DMS79 (cell line): ENCODE measurements at regions not wholly inside any gene's neighbourhood (a gene's known extent, or its start where the extent isn't known, plus 50 kb on each side); places are given as distances from the start of the nearest gene placed in this dataset.
"Not testable (repeated sequence)": the region's sequence is repeated elsewhere in the genome, so short reads cannot be mapped to it uniquely, and the experiment has no call there.

Experiments used
- DNase-seq: peaks from one replicate; lab custom pipeline; 2025; lab: John Stamatoyannopoulos, UW

- DNase-seq = no peak
Measured at GRCh38 chr5:91494447-91494996, 111.4 kb upstream of the ARRDC3 start.

- no peak for DNase-seq
Measured at GRCh38 chr5:91493086-91493485, 110.0 kb upstream of the ARRDC3 start.

- no peak for DNase-seq
Measured at GRCh38 chr5:91491229-91491628, 108.1 kb upstream of the ARRDC3 start.

DNA sequence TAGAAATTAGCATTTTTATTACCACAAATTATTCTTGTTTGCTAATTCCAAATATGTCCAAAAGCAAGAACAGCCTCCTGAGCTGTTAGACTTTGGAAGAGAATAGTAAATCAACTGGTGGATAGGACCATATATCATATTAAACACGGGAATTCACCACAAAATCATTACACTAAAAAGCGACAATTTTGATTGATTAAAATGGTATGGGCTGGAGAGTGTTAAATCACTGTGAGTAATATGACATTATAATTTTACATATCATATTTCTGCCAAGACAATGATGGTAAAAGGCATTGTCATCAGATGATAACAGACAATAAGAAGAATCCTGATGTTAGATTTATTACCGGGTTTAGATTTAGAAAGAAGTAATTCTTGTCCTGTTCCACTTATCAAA is 107.2 kb upstream of the ARRDC3 start:
- DNase-seq = no peak

DNA sequence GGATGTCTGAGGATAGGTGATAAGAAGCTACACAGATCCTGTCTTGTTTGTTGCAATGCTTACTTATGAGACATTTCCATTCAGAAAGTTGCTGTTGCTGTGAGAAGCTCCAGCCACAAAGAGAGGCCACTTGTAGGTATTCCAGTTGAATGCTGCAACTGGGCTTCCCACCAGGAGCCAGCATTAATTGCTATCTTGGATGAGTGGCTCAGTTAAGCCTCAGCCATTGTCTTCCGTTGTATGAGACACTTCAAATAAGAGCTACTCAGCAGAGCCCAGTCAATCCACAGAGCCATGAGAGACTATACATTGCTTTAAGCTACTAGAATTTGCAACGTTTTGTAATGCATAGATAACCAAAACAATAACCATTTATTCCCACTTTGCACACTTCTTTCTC is 104.3 kb upstream of the ARRDC3 start:
- DNase-seq = peak; percentile 3

- no peak for DNase-seq
Measured at GRCh38 chr5:91486638-91487037, 103.5 kb upstream of the ARRDC3 start.

GRCh38 chr5:91484662-91485061 is 101.5 kb upstream of the ARRDC3 start:
- DNase-seq = no peak

GRCh38 chr5:91479376-91479775 is 96.3 kb upstream of the ARRDC3 start:
- not testable (repeated sequence) for DNase-seq

GRCh38 chr5:91478096-91478495 is 95.0 kb upstream of the ARRDC3 start:
- DNase-seq = no peak

DNA sequence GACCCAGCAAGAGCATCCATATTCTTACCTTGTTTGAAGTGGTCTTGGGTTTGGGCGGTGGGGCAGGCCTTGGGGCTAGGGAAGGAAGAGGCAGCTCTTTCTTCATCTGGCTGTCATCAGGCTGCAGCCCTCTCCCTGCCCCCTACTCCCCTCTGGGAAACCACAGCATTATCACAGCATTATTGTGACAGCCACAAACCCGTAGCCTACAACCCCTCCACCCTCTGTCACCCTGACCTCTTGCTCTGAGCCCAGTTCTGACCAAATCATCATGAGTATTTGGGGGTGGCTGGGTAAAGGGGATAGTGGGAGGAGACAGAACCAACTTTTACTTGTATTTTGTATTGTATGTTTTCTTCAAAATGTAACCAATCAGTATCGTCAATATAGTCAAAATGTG is 94.3 kb upstream of the ARRDC3 start:
- DNase-seq = no peak

- no peak for DNase-seq
Measured at GRCh38 chr5:91474201-91474600, 91.1 kb upstream of the ARRDC3 start.

- no peak for DNase-seq
Measured at GRCh38 chr5:91472631-91473030, 89.5 kb upstream of the ARRDC3 start.

DNA sequence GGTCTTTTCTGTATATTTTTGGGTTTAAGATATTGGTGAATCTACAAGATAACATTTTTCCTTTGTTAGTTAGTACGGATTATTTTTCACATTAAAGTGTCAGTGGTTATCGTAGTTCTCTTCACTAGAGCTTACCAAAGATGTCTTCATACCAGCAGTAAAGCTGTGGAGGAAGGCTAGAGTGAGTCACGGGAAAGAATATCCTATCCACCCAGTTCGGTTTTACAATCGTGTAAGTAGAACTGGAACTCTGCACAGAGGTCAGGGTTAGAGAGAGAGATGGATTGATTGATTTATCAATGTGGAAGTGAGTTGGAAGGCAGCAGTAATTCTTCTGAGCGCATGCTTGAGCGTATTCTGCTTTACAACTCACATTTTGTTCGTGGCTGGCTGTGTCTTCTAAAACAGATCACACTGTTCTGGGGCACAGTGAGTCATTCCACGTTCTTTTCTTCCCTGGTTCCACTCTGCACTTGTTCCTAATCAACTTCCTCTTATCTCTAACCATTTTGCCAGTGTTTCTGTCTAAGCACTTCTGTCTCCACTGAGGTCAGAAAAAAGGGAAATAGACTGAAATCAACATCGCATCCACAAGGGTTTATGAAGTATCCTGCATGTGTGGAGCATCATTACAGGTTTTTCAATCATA is 86.5 kb upstream of the ARRDC3 start:
- no peak for DNase-seq

- DNase-seq = no peak
Measured at GRCh38 chr5:91468651-91469422, 85.7 kb upstream of the ARRDC3 start.

DNA sequence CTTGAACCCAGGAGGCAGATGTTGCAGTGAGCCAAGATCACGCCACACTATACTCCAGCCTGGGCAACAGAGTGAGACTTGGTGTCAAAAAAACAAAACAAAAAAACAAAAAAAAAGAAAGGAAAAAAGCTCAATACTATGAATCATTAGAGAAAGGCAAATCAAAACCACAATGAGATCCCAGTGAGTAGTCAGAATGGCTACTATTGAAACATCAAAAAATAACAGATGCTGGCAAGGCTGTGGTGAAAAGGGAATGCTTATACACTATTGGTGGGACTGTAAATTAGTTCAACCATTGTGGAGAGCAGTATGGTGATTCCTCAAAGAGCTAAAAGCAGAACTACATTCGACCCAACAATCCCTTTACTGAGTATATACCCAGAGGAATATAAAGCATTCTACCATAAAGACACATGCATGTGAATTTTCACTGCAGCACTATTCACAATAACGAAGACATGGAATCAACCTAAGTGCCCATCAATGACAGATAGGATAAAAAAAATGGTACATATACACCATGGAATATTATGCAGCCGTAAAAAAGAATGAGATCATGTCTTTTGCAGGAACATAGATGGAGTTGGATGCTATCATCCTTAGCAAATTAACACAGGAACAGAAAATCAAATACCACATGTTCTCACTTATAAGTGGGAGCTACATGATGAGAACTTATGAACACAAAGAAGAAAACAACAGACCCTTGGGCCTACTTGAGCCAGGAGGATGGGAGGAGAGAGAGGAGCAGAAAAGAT is 81.9 kb upstream of the ARRDC3 start:
- no peak for DNase-seq

DNA sequence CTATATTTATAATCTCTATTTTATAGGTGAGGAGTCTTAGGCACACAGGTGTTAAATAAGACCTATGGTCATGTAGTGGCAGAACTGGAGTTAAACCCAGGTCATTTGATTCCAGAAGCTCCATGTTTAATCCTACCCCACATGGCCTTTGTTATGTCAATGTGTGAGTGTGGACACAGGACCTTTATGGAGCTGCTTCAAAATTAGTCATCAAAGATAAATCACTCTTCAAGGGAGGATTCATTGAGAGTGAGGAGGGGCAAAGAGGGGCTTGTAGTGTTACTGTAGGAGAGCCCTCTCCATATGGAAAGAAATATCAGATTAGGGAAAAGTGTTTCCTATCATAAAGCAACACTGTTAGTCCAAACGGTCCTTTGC is 74.6 kb upstream of the ARRDC3 start:
- no peak for DNase-seq

DNA sequence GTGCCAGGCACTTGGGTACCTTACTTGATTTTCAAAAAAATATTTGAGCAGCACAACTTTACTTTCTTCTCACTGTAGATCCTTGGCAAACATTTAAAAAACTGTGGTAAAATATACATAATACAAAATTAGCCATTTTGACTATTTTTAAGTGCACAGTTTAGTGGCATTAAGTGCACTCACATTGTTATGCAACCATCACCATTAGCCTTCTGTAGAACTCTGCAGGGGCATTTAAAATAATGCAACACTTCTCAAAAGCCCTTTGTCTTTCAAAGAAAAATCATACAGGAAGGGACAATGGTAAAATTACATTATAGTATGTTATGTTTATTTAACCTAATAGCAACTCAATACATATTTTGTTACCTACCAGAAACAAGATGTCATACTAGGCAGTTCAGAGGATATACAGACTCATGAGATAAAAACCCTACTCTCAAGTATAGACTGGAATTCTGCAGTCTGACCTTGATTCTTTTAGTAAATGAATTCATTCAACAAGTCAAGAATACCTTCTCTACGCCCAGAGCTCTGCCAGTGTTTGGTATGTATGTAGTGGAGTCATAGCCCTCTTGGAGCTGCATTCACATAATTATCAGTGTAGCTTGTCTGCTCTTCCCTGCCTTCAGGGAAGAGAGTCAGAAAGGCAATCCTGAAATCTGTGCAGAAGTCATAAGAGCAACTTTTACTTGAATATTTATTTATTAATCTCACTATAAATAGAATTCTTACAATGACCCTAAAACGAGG is 74.0 kb upstream of the ARRDC3 start:
- no peak for DNase-seq

- DNase-seq = no peak
Measured at GRCh38 chr5:91449083-91449482, 66.0 kb upstream of the ARRDC3 start.

DNA sequence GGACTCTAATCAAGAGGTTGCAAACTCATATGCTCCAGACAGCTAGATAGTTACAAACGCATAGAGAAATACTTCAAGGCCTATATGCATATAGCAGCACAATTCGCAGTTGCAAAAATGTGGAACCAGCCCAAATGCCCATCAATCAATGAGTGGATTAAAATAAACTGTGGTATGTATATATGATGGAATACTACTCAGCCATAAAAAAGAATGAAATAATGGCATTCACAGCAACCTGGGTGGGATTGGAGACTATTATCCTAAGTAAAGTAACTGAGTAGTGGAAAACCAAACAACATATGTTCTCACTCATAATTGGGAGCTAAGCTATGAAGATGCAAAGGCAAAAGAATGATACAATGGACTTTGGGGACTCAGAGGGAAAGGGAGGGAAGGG is 65.0 kb upstream of the ARRDC3 start:
- not testable (repeated sequence) for DNase-seq

DNA sequence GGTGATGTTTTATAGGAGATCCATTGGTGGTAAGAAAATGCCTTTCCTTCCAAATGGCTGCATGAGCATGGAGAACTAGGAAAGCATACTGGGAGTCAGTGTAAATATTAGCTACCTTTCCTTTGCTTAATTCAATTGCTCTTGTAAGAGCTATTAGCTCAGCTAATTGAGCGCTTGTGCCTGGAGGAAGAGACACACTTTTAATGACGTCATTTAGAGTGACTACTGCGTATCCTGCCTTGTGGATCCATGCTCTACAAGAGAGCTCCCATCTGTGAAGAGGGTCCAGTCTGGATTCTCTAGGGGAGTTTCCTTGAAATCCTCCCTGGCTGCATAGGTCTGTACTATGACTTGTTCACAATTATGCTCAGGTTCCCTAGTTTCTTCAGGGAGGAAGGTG is 63.8 kb upstream of the ARRDC3 start:
- DNase-seq = not testable (repeated sequence)

DNA sequence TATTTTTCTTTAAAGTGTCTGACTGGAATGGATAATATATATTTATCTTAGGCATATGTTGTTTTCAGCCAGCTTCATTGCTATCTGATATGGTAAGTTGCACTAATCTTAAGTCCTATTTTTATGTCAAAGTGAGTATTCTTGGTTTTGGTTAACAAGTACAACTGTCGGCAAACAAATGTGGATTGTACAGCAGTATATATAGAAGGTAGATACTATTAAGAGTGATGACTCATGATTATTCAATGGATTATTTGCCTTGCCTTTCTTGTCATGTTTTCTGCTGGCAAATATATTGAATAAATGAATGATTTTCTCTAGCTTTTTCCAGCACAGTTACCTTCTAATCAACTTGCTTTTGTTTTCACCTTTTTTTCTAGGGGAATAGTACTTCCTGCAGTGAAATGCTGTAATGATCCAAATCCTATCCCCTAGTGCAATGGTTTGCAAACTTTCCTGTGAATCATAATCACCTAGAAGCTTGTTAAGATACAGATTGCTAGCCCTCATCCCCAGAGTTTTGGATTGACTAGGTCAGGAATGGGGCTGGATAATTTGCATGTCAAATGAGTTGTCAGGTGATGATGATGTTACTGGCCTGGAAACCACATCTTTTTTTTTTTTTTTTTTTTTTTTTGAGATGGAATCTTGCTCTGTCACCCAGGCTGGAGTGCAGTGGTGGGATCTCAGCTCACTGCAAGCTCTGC is 60.8 kb upstream of the ARRDC3 start:
- DNase-seq = no peak
